ENCODE measurements at regions not wholly inside any gene's neighbourhood (a gene's known extent, or its start where the extent isn't known, plus 50 kb on each side); places are given as distances from the start of the nearest gene placed in this dataset.

GRCh38 chr1:114224196-114224907 lies 70.7 kb upstream of the SYT6 start:
- POLR2A ChIA-PET = interaction anchor here (0.7 kb wide), 1 partner anchor 207 kb away, joined by 3 read pairs; no protein-coding TSS in a partner anchor
- Mint-ChIP-seq H3K36me3 (ENCODE audit: low read depth) (no peaks in the 10 kb centered on the region), H3K9me3 (no peaks in the 10 kb centered on the region), H3K27me3 (no peaks in the 10 kb centered on the region), H3K4me3 (no peak overlapping the region), H3K27ac (no peak overlapping the region), H3K4me1 (ENCODE audit: low read depth) (no peaks in the 10 kb centered on the region)
- DNase-seq (no peak), ATAC-seq (no peak)
- CTCF ChIA-PET = no interaction called here
- TF ChIP-seq CTCF (IDR thresholded peaks at IDR 0.05) = no peak
- intact Hi-C loops (cut with micrococcal nuclease) = no loop called here

GRCh38 chr1:114222920-114223319 lies 69.3 kb upstream of the SYT6 start:
- Mint-ChIP-seq H3K9me3 (no peaks in the 10 kb centered on the region), H3K36me3 (ENCODE audit: low read depth) (no peaks in the 10 kb centered on the region), H3K27ac (no peak overlapping the region), H3K4me3 (no peak overlapping the region), H3K27me3 (no peaks in the 10 kb centered on the region), H3K4me1 (ENCODE audit: low read depth) (peaks cover 4% of the 10 kb centered on the region)
- ChIA-PET POLR2A (interaction anchor here (0.7 kb wide), 1 partner anchor 118 kb away, joined by 3 read pairs; no protein-coding TSS in a partner anchor), CTCF (no interaction called here)
- ATAC-seq (no peak), DNase-seq (no peak)
- intact Hi-C loops (cut with micrococcal nuclease) = no loop called here
- no peak for TF ChIP-seq CTCF (IDR thresholded peaks at IDR 0.05)

- ATAC-seq = no peak
- no peak overlapping the region for H3K4me3 Mint-ChIP-seq
- TF ChIP-seq CTCF (IDR thresholded peaks at IDR 0.05) = no peak
- intact Hi-C loops (cut with micrococcal nuclease) = loop anchor here (10.0 kb wide), 1 partner anchor 55 kb away; no protein-coding TSS in a partner anchor
- ChIA-PET CTCF (no interaction called here), POLR2A (no interaction called here)
- H3K4me1 Mint-ChIP-seq (ENCODE audit: low read depth) = peaks cover 4% of the 10 kb centered on the region
- no peaks in the 10 kb centered on the region for H3K9me3 Mint-ChIP-seq
- H3K36me3 Mint-ChIP-seq (ENCODE audit: low read depth) = no peaks in the 10 kb centered on the region
- no peak for DNase-seq
- no peak overlapping the region for H3K27ac Mint-ChIP-seq
- H3K27me3 Mint-ChIP-seq = no peaks in the 10 kb centered on the region
Observed at GRCh38 chr1:114219172-114219868, 65.7 kb upstream of the SYT6 start.

- Mint-ChIP-seq H3K4me3 (no peak overlapping the region), H3K9me3 (no peaks in the 10 kb centered on the region), H3K4me1 (ENCODE audit: low read depth) (peaks cover 4% of the 10 kb centered on the region), H3K27me3 (no peaks in the 10 kb centered on the region), H3K27ac (no peak overlapping the region), H3K36me3 (ENCODE audit: low read depth) (no peaks in the 10 kb centered on the region)
- DNase-seq (no peak), ATAC-seq (no peak)
- ChIA-PET POLR2A (no interaction called here), CTCF (no interaction called here)
- no peak for TF ChIP-seq CTCF (IDR thresholded peaks at IDR 0.05)
- intact Hi-C loops (cut with micrococcal nuclease) = loop anchor here (10.0 kb wide), 1 partner anchor 56 kb away; no protein-coding TSS in a partner anchor
Observed at GRCh38 chr1:114218361-114219171, 64.9 kb upstream of the SYT6 start.
